GM20000 (cell line): ENCODE measurements at regions not wholly inside any gene's neighbourhood (a gene's known extent, or its start where the extent isn't known, plus 50 kb on each side); places are given as distances from the start of the nearest gene placed in this dataset.
"Not testable (repeated sequence)": the region's sequence is repeated elsewhere in the genome, so short reads cannot be mapped to it uniquely, and the experiment has no call there.

Experiments
- DNase-seq: peaks from one replicate; pipeline ENCODE4 v3.0.0; 2012; ENCODE audit warnings: low spot score
- TF ChIP-seq, protein P1 (sequence below): IDR thresholded peaks from 2 replicates; pipeline ENCODE4 v1.5.1; 2012; ENCODE audit warnings: mild to moderate bottlenecking, control low read depth; ENCODE audit errors: extremely low read depth, missing control alignments

DNA sequence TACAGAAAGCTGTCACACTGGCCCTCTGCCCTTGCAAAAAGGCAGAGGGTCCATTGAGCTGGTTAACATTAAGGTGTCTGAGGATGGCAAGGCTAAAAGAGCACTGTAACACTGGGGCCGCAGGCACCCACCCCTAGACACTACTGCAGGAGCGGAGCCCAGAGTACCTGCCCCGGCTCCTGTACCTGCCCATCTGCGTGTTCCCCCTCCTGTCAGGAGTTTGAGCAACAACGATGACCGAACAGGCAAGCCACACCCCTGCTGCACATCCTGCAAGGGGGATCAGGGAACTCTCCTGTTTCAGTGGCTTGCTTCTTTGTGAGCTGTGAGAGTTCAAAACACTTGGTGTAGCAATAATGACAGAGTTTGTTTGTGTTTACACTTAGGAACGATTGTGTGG, 117.4 kb upstream of the STARD13 start:
- DNase-seq = no peak
- TF ChIP-seq, protein P1, sequence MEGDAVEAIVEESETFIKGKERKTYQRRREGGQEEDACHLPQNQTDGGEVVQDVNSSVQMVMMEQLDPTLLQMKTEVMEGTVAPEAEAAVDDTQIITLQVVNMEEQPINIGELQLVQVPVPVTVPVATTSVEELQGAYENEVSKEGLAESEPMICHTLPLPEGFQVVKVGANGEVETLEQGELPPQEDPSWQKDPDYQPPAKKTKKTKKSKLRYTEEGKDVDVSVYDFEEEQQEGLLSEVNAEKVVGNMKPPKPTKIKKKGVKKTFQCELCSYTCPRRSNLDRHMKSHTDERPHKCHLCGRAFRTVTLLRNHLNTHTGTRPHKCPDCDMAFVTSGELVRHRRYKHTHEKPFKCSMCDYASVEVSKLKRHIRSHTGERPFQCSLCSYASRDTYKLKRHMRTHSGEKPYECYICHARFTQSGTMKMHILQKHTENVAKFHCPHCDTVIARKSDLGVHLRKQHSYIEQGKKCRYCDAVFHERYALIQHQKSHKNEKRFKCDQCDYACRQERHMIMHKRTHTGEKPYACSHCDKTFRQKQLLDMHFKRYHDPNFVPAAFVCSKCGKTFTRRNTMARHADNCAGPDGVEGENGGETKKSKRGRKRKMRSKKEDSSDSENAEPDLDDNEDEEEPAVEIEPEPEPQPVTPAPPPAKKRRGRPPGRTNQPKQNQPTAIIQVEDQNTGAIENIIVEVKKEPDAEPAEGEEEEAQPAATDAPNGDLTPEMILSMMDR = no peak

DNA sequence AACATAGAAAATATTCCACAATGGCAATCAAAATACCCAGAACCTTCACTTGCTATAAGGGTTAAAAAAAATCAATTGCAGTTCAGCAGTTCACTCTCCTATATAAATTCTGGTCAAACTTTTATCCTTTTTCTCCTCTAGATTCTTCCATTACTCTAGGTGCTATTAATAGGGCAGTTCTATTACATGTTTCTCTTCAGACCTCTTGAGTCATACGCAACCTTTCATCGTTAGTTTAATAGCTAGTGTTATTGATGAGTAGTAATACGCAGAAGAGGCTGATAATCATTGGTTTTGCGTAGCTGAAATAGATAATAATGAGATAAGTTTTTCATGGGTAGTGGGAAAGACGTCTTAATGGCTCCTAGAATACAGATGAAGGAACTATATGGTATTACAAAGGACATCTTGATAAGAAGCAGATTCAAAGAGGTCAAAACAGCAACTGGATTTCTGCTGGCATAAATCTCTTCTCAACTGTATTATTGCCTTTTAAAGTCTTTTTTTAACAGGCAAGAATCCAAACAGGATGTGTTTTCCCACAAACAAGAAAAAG, 118.3 kb upstream of the STARD13 start:
- TF ChIP-seq, protein P1 = no peak
- DNase-seq = no peak

DNA sequence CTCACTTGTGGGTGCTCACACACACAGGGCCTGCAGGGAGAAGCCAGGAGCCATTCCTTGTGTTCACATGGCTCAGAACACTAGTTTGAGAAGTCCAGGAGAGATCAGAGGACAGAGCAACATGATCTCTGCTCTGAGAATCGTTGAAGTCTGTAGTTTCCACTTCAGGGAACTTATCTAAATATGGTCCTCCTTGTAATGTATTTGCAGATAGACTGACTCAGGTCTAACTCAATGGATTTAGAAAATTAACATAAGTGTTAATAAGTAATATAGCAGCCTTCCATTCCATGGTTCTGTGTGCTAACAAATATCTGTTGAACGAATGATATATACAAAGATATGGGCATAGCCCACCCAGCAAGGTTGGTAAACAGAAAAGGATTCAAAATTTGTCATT, 119.8 kb upstream of the STARD13 start:
- no peak for DNase-seq
- TF ChIP-seq, protein P1 = no peak

DNA sequence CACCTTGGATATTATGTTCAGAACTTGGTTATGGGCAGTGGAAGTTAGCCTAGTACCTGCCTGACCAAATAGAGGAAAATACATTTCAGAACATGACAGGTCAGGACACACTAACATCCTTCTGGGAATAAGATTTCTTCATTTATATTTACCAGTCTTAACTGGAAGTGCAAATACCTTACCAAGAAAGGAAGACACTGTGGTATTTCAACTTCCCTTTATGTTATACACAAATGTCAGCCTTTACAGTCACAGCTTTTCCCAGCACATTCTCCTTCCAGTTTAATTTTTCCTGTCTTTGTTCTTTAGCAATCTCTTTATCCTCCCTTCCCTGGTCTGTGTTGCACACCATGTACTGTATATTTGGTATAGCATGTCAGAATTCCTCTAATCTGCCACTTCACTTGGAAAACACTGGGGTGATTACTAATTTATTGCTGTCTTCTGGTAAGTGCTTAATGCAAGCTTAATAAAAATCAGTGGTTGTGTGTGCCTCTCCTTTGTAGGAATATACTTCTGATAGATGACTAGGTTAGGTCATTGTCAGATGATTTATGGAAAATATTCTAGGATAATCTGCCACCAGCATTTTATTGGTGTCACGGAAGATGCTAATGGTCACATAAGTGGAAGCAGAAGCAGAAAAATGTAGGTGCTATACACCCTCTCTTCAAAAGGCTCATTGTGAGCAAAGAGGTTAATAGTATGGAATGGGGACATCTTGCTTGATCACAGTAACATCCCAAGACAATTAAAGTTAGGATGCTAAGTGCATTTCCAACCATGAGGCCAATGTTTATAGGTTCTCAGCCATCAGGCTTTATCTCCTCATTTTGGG, 124.3 kb upstream of the STARD13 start:
- TF ChIP-seq, protein P1 = no peak
- no peak for DNase-seq

DNA sequence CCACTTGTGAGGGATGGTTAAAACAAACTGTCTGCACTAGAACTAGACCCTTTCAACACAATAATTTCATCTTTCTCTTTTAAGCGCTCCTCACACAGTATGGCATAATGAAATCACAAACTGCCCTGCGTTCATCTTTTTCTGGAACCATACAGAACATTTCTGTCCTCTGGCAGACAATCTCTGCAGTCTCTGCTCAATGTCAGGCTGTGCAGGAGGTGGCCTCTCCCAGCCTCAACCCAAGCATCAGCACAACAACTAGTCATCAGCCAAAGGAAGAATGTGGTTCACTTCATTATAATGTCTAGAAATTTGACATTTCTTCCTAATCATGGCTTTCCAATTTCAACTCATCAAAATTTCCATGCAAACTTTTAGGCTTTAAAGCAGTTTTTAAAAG, 125.1 kb upstream of the STARD13 start:
- TF ChIP-seq, protein P1 = no peak
- no peak for DNase-seq

DNA sequence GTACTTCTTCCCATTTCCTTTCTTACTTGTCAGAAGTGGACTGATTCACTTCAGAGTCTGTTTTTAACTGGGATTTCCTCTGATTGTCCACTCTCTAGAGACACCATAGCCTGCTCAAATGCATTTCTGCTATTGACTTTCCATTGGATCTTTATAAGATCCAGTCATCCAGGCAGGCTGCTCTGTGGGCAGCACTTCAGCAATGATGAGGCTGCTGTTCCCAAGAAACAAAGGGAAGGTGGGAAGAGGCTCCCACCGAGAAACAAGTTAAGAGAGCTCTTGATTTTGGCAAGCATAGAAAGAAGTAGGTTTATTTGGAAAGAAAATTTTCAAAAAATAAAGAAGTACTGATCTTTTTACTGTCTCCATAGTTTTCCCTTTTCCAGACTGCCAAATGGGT, 125.8 kb upstream of the STARD13 start:
- DNase-seq = no peak
- TF ChIP-seq, protein P1 = no peak

DNA sequence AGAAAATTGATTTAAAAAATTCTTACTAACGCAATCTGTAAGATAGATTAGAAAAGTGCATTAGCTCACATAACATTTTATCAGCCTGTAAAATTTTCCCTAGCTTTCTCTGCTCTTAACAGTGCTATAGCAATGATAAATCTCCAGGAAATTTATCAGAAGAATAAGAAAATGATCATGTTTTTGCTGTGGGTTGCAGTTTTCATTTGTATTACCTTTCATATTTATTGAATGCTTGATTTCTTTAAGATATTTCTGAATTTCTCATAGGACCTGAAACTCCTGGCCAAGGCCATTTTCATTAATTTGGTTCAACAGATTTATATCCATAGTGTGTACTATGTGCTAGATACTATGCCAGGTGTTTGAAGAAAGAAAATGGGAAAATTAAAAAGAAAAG, 130.3 kb upstream of the STARD13 start:
- TF ChIP-seq, protein P1 = no peak
- DNase-seq = no peak

DNA sequence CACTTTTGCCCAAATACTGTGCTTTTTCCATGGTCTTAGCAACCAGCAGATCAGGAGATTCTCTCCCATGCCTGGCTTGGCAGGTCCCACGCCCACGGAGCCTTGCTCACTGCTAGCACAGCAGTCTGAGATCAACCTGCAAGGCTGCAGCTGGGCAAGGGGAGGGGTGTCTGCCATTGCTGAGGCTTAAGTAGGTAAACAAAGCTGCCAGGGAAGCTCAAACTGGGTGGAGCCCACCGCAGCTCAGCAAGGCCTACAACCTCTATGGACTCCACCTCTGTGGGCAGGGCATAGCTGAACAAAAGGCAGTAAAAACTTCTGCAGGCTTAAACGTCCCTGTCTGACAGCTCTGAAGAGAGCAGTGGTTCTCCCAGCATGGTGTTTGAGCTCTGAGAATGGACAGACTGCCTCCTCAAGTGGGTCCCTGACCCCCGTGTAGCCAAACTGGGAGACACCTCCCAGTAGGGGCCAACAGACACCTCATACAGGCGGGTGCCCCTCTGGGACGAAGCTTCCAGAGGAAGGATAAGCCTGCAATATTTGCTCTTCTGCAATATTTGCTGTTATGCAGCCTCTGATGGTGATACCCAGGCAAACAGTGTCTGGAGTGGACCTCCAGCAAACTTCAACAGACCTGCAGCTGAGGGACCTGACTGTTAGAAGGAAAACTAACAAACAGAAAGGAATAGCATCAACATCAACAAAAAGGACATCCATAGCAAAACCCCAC, 132.8 kb upstream of the STARD13 start:
- not testable (repeated sequence) for DNase-seq

DNA sequence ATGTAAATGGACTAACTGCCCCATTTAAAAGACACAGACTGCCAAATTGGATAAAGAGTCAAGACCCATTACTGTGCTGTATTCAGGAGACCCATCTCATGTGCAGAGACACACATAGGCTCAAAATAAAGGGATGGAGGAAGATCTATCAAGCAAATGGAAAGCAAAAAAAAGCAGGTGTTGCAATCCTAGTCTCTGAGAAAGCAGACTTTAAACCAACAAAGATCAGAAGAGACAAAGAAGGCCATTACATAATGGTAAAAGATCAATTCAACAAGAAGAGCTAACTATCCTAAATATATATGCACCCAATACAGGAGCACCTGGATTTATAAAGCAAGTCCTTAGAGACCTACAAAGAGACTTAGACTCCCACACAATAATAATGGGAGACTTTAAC, 134.6 kb upstream of the STARD13 start:
- DNase-seq = not testable (repeated sequence)
